CD4-positive, alpha-beta memory T cell (primary cell): ENCODE measurements at regions not wholly inside any gene's neighbourhood (a gene's known extent, or its start where the extent isn't known, plus 50 kb on each side); places are given as distances from the start of the nearest gene placed in this dataset.
"Not testable (repeated sequence)": the region's sequence is repeated elsewhere in the genome, so short reads cannot be mapped to it uniquely, and the experiment has no call there.

Experiments
- CTCF ChIA-PET: fragments of 350-600 bp; sonication (Branson Sonifier 250); formaldehyde crosslinking; loops from one replicate; lab custom pipeline; 2021; ENCODE audit warnings: inconsistent platforms; ENCODE audit not compliant: partially characterized antibody; lab: Charles Lee
- POLR2A ChIA-PET: fragments of 350-600 bp; sonication (Branson Sonifier 250); formaldehyde crosslinking; loops from one replicate; lab custom pipeline; 2021; ENCODE audit not compliant: partially characterized antibody; lab: Charles Lee
- DNase-seq, 5 donors: peaks; one replicate each; pipeline versions ENCODE4 v3.0.0 to v3.0.0-alpha.2; 2020 to 2022; ENCODE audit warnings: mixed read lengths in 1 of 5
- H3K27ac ChIP-seq: one replicate; pipeline ENCODE4 v1.7.0; 2013; ENCODE audit warnings: low read depth, low read length
- H3K27me3 ChIP-seq: 2 replicates; pipeline ENCODE4 v1.7.0; 2013; ENCODE audit warnings: mild to moderate bottlenecking, low read length, moderate library complexity; ENCODE audit not compliant: insufficient read depth
- H3K36me3 ChIP-seq: 2 replicates; pipeline ENCODE4 v1.7.0; 2013; ENCODE audit warnings: mild to moderate bottlenecking, low read length, moderate library complexity; ENCODE audit not compliant: insufficient read depth
- H3K4me1 ChIP-seq: 2 replicates; pipeline ENCODE4 v1.7.0; 2013; ENCODE audit warnings: mild to moderate bottlenecking, low read length, moderate library complexity; ENCODE audit not compliant: insufficient read depth
- H3K4me3 ChIP-seq, 2 donors: one replicate each; pipeline ENCODE4 v1.7.0; 2013; ENCODE audit warnings: low read length in 2 of 2, mild to moderate bottlenecking in 1 of 2
- H3K9me3 ChIP-seq, 2 donors: one replicate each; pipeline ENCODE4 v1.7.0; 2013; ENCODE audit warnings: low read length in 2 of 2, control low read depth in 1 of 2; ENCODE audit not compliant: control insufficient read depth in 1 of 2
- H3K27ac Mint-ChIP-seq, 7 donors: one replicate each; pipeline ENCODE4 v1.8.0; 2020 to 2021; ENCODE audit warnings: mixed read lengths in 7 of 7, mild to moderate bottlenecking in 6 of 7, inconsistent platforms in 3 of 7, moderate library complexity in 3 of 7
- H3K27me3 Mint-ChIP-seq, 2 donors: one replicate each; pipeline ENCODE4 v1.8.0; 2020 to 2021; ENCODE audit warnings: mixed read lengths in 2 of 2
- H3K36me3 Mint-ChIP-seq, 2 donors: one replicate each; pipeline ENCODE4 v1.8.0; 2020 to 2021; ENCODE audit warnings: mixed read lengths in 2 of 2, inconsistent platforms in 1 of 2, mild to moderate bottlenecking in 1 of 2
- H3K4me1 Mint-ChIP-seq, 4 donors: one replicate each; pipeline ENCODE4 v1.8.0; 2020 to 2021; ENCODE audit warnings: mixed read lengths in 4 of 4, mild to moderate bottlenecking in 1 of 4
- H3K4me3 Mint-ChIP-seq, 8 donors: one replicate each; pipeline ENCODE4 v1.8.0; 2020 to 2021; ENCODE audit warnings: mixed read lengths in 8 of 8, mild to moderate bottlenecking in 7 of 8, moderate library complexity in 6 of 8, inconsistent platforms in 3 of 8
- H3K9me3 Mint-ChIP-seq, 8 donors: one replicate each; pipeline ENCODE4 v1.8.0; 2020 to 2021; ENCODE audit warnings: mixed read lengths in 8 of 8, mild to moderate bottlenecking in 5 of 8, inconsistent platforms in 3 of 8, moderate library complexity in 1 of 8
- intact Hi-C: fragments of 100-400 bp; cut with micrococcal nuclease; formaldehyde crosslinking; loops from one replicate; pipeline ENCODE4 v1.15.1; 2023

- intact Hi-C loops: no loop called here
- POLR2A ChIA-PET: no interaction called here
- CTCF ChIA-PET: no interaction called here
- Histone ChIP-seq H3K4me3 (no peak overlapping the region), H3K27me3 (no peaks in the 10 kb centered on the region), H3K27ac (no peak overlapping the region), H3K36me3 (no peaks in the 10 kb centered on the region), H3K9me3 (no peaks in the 10 kb centered on the region), H3K4me1 (no peaks in the 10 kb centered on the region)
- H3K9me3 Mint-ChIP-seq: peaks cover 0 to 8% (median under 1%) of the 10 kb centered on the region in 8 donors
- H3K4me1 Mint-ChIP-seq: no peaks in the 10 kb centered on the region
- no peak overlapping the region for H3K4me3 Mint-ChIP-seq
- no peak overlapping the region for H3K27ac Mint-ChIP-seq
- H3K27me3 Mint-ChIP-seq: no peaks in the 10 kb centered on the region
- no peaks in the 10 kb centered on the region for H3K36me3 Mint-ChIP-seq
- DNase-seq: no peak
These were observed 732.2 kb downstream of the NR4A2 start for GRCh38 chr2:155600296-155600695.

GRCh38 chr2:155599834-155600233 is 732.7 kb downstream of the NR4A2 start:
- ChIA-PET POLR2A (no interaction called here), CTCF (no interaction called here)
- H3K36me3 ChIP-seq: no peaks in the 10 kb centered on the region
- H3K27ac Mint-ChIP-seq: no peak overlapping the region
- peaks cover 0 to 7% (median under 1%) of the 10 kb centered on the region in 8 donors for H3K9me3 Mint-ChIP-seq
- no peaks in the 10 kb centered on the region for H3K27me3 ChIP-seq
- H3K4me1 ChIP-seq: no peaks in the 10 kb centered on the region
- H3K4me3 Mint-ChIP-seq: no peak overlapping the region
- no peak overlapping the region for H3K4me3 ChIP-seq
- H3K4me1 Mint-ChIP-seq: no peaks in the 10 kb centered on the region
- no peaks in the 10 kb centered on the region for H3K9me3 ChIP-seq
- H3K27me3 Mint-ChIP-seq: no peaks in the 10 kb centered on the region
- DNase-seq: no peak
- intact Hi-C loops: no loop called here
- H3K27ac ChIP-seq: no peak overlapping the region
- H3K36me3 Mint-ChIP-seq: no peaks in the 10 kb centered on the region

- CTCF ChIA-PET: no interaction called here
- H3K27ac Mint-ChIP-seq: no peak overlapping the region
These were observed 748.8 kb downstream of the NR4A2 start for GRCh38 chr2:155583674-155584195.

GRCh38 chr2:155574941-155575340 is 757.6 kb downstream of the NR4A2 start:
- no peaks in the 10 kb centered on the region for H3K9me3 ChIP-seq
- H3K27me3 Mint-ChIP-seq: no peaks in the 10 kb centered on the region
- H3K27me3 ChIP-seq: no peaks in the 10 kb centered on the region
- no peaks in the 10 kb centered on the region for H3K36me3 ChIP-seq
- ChIA-PET CTCF (no interaction called here), POLR2A (no interaction called here)
- H3K27ac ChIP-seq: no peak overlapping the region
- H3K36me3 Mint-ChIP-seq: no peaks in the 10 kb centered on the region
- no peak overlapping the region for H3K27ac Mint-ChIP-seq
- no peaks in the 10 kb centered on the region for H3K4me1 Mint-ChIP-seq
- intact Hi-C loops: no loop called here
- peaks cover 0 to 12% (median 5%) of the 10 kb centered on the region in 8 donors for H3K9me3 Mint-ChIP-seq
- H3K4me3 Mint-ChIP-seq: no peak overlapping the region
- no peak for DNase-seq
- no peaks in the 10 kb centered on the region for H3K4me1 ChIP-seq
- H3K4me3 ChIP-seq: no peak overlapping the region

More at GRCh38 chr2:155583674-155584195, 748.8 kb downstream of the NR4A2 start:
- H3K4me1 ChIP-seq: no peaks in the 10 kb centered on the region
- Mint-ChIP-seq H3K36me3 (no peaks in the 10 kb centered on the region), H3K27me3 (no peaks in the 10 kb centered on the region), H3K9me3 (peaks cover 0 to 8% (median 2%) of the 10 kb centered on the region in 8 donors), H3K4me3 (no peak overlapping the region), H3K4me1 (no peaks in the 10 kb centered on the region)
- no peaks in the 10 kb centered on the region for H3K27me3 ChIP-seq
- H3K27ac ChIP-seq: no peak overlapping the region
- no peak for DNase-seq
- no peaks in the 10 kb centered on the region for H3K9me3 ChIP-seq
- POLR2A ChIA-PET: no interaction called here
- intact Hi-C loops: no loop called here
- H3K4me3 ChIP-seq: no peak overlapping the region
- H3K36me3 ChIP-seq: no peaks in the 10 kb centered on the region

GRCh38 chr2:155547571-155547970 is 785.0 kb downstream of the NR4A2 start:
- POLR2A ChIA-PET: no interaction called here

GRCh38 chr2:155546721-155547555 is 785.6 kb downstream of the NR4A2 start:
- no peak overlapping the region for H3K27ac Mint-ChIP-seq
- ChIA-PET POLR2A (no interaction called here), CTCF (no interaction called here)
- Histone ChIP-seq H3K36me3 (no peaks in the 10 kb centered on the region), H3K4me1 (no peaks in the 10 kb centered on the region), H3K4me3 (no peak overlapping the region), H3K27me3 (no peaks in the 10 kb centered on the region), H3K27ac (no peak overlapping the region), H3K9me3 (no peaks in the 10 kb centered on the region)
- no peaks in the 10 kb centered on the region for H3K36me3 Mint-ChIP-seq
- peaks cover 0 to 7% (median 4%) of the 10 kb centered on the region in 4 donors for H3K4me1 Mint-ChIP-seq
- intact Hi-C loops: no loop called here
- DNase-seq: no peak
- peaks cover 0 to 9% (median 0%) of the 10 kb centered on the region in 8 donors for H3K9me3 Mint-ChIP-seq
- peak overlapping the region in 2 of 8 donors; percentile 53 to 63 for H3K4me3 Mint-ChIP-seq
- H3K27me3 Mint-ChIP-seq: no peaks in the 10 kb centered on the region

More at GRCh38 chr2:155547571-155547970, 785.0 kb downstream of the NR4A2 start:
- no peaks in the 10 kb centered on the region for H3K36me3 ChIP-seq
- peak overlapping the region in 2 of 8 donors; percentile 20 to 39 for H3K4me3 Mint-ChIP-seq
- no peaks in the 10 kb centered on the region for H3K9me3 ChIP-seq
- H3K9me3 Mint-ChIP-seq: peaks cover 0 to 9% (median 0%) of the 10 kb centered on the region in 8 donors
- peaks cover 0 to 7% (median 4%) of the 10 kb centered on the region in 4 donors for H3K4me1 Mint-ChIP-seq
- no peaks in the 10 kb centered on the region for H3K27me3 ChIP-seq
- H3K27ac ChIP-seq: no peak overlapping the region
- CTCF ChIA-PET: no interaction called here
- DNase-seq: no peak
- H3K27me3 Mint-ChIP-seq: no peaks in the 10 kb centered on the region
- intact Hi-C loops: no loop called here
- no peak overlapping the region for H3K27ac Mint-ChIP-seq
- no peaks in the 10 kb centered on the region for H3K36me3 Mint-ChIP-seq
- no peaks in the 10 kb centered on the region for H3K4me1 ChIP-seq
- no peak overlapping the region for H3K4me3 ChIP-seq

- H3K36me3 ChIP-seq, intact Hi-C loops, H3K9me3 ChIP-seq, H3K27ac Mint-ChIP-seq, H3K27me3 ChIP-seq, H3K9me3 Mint-ChIP-seq, DNase-seq, POLR2A ChIA-PET, H3K27ac ChIP-seq, H3K4me3 Mint-ChIP-seq, H3K4me1 ChIP-seq, H3K4me1 Mint-ChIP-seq, H3K36me3 Mint-ChIP-seq, CTCF ChIA-PET, H3K27me3 Mint-ChIP-seq, H3K4me3 ChIP-seq: not testable (repeated sequence)
These were observed 793.5 kb downstream of the NR4A2 start for GRCh38 chr2:155539028-155539427.
